ENCODE measurements at regions not wholly inside any gene's neighbourhood (a gene's known extent, or its start where the extent isn't known, plus 50 kb on each side); places are given as distances from the start of the nearest gene placed in this dataset.
"Not testable (repeated sequence)": the region's sequence is repeated elsewhere in the genome, so short reads cannot be mapped to it uniquely, and the experiment has no call there.

DNA sequence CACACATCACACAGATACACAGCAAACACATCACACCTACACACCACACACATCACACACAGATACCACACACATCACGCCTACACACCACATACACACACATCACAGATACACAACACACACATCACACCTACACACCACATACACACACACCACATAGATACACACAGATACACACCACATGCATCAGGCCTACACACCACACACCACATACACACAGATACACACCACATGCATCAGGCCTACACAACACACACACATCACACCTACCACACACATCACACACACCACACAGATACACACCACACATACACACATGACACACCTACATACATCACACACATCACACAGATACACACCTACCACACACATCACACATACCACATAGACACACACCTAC is 158.8 kb downstream of the NDUFA10 start:
- H3K36me3 ChIP-seq (ENCODE audit: control insufficient read depth in 2 of 2, extremely low read depth in 1 of 2, insufficient read depth in 2 of 2, low read length in 2 of 2) = no peaks in the 10 kb centered on the region
- peaks cover 2% of the 10 kb centered on the region for H3K9me3 ChIP-seq (replicated peaks; ENCODE audit: control insufficient read depth, insufficient read depth, low read length)
- DNase-seq (ENCODE audit: low read depth, low spot score) (no peak), FAIRE-seq (no peak)
- intact Hi-C loops (cut with micrococcal nuclease) = no loop called here
- H3K9ac ChIP-seq (replicated peaks; ENCODE audit: extremely low read depth, insufficient read depth, low read length) = no peak overlapping the region
- dilution Hi-C loops (cut with MboI; ENCODE audit: extremely low pct_ligation_motif_present, low sequenced_read_pairs) = no loop called here
- no peaks in the 10 kb centered on the region for H4K20me1 ChIP-seq (replicated peaks; ENCODE audit: control insufficient read depth, extremely low read depth, insufficient read depth, low read length)
- no peaks in the 10 kb centered on the region for H3K79me2 ChIP-seq (ENCODE audit: control insufficient read depth, insufficient read depth, low read length)
- POLR2A ChIA-PET = no interaction called here
- no TSS peak for BruUV-seq (replicated peaks)
- CTCF ChIA-PET = no interaction called here
- H3K4me3 ChIP-seq (replicated peaks in 1 of 3; ENCODE audit: insufficient read depth in 1 of 3, low read depth in 1 of 3, low read length in 3 of 3) = no peak overlapping the region
- H3K4me2 ChIP-seq (ENCODE audit: insufficient read depth, low read length) = no peak overlapping the region
- no peak for TF ChIP-seq MYC (IDR thresholded peaks at IDR 0.05; ENCODE audit: low read depth, low read length)
- TF ChIP-seq, protein P1, sequence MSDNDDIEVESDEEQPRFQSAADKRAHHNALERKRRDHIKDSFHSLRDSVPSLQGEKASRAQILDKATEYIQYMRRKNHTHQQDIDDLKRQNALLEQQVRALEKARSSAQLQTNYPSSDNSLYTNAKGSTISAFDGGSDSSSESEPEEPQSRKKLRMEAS (IDR thresholded peaks at IDR 0.05; ENCODE audit: insufficient read depth, insufficient read length) = no peak
- no peak for TF ChIP-seq POLR2AphosphoS5 (IDR thresholded peaks at IDR 0.05; ENCODE audit: insufficient read depth, low read depth, low read length)
- no peak for TF ChIP-seq JUN (IDR thresholded peaks at IDR 0.05; ENCODE audit: borderline replicate concordance, insufficient read depth, insufficient read length, low read depth)
- TF ChIP-seq FOS (IDR thresholded peaks at IDR 0.05; ENCODE audit: borderline replicate concordance, insufficient read depth, low read length) = no peak
- TF ChIP-seq, protein P2, sequence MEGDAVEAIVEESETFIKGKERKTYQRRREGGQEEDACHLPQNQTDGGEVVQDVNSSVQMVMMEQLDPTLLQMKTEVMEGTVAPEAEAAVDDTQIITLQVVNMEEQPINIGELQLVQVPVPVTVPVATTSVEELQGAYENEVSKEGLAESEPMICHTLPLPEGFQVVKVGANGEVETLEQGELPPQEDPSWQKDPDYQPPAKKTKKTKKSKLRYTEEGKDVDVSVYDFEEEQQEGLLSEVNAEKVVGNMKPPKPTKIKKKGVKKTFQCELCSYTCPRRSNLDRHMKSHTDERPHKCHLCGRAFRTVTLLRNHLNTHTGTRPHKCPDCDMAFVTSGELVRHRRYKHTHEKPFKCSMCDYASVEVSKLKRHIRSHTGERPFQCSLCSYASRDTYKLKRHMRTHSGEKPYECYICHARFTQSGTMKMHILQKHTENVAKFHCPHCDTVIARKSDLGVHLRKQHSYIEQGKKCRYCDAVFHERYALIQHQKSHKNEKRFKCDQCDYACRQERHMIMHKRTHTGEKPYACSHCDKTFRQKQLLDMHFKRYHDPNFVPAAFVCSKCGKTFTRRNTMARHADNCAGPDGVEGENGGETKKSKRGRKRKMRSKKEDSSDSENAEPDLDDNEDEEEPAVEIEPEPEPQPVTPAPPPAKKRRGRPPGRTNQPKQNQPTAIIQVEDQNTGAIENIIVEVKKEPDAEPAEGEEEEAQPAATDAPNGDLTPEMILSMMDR (IDR thresholded peaks at IDR 0.05; ENCODE audit: extremely low read depth in 1 of 2, insufficient read depth in 1 of 2, low read depth in 1 of 2, low read length in 2 of 2) = no peak
- TF ChIP-seq POLR2A (IDR thresholded peaks at IDR 0.05; ENCODE audit: low read depth, low read length) = no peak
- TF ChIP-seq GATA2 (IDR thresholded peaks at IDR 0.05; ENCODE audit: insufficient read depth, insufficient read length, low read depth, low read length) = no peak
- no peak for TF ChIP-seq EZH2 (IDR thresholded peaks at IDR 0.05; ENCODE audit: borderline replicate concordance, low read depth, low read length, severe bottlenecking)
- H3K9me1 ChIP-seq (replicated peaks; ENCODE audit: control insufficient read depth, extremely low read depth, insufficient read depth, low read length) = no peaks in the 10 kb centered on the region
- H2AFZ ChIP-seq (ENCODE audit: low read depth, low read length) = no peak overlapping the region
- no peaks in the 10 kb centered on the region for H3K4me1 ChIP-seq (ENCODE audit: control insufficient read depth, extremely low read depth, insufficient read depth, low read length)
- H3K27ac ChIP-seq (ENCODE audit: insufficient read depth, low read depth, low read length) = no peak overlapping the region
- no peaks in the 10 kb centered on the region for H3K27me3 ChIP-seq (ENCODE audit: control insufficient read depth in 2 of 2, insufficient read depth in 2 of 2, low read length in 2 of 2)

DNA sequence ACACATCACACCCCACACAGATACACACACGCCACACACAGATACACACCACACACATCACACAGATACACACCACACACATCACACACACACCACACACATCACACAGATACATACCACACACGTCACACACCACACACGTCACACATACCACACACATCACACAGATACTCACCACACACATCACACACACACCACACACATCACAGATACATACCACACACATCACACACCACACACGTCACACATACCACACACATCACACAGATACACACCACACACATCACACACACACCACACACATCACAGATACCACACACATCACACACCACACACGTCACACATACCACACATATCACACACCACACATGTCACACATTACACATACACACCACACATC is 159.3 kb downstream of the NDUFA10 start:
- H3K9ac ChIP-seq (replicated peaks; ENCODE audit: extremely low read depth, insufficient read depth, low read length); H3K9me3 ChIP-seq (replicated peaks; ENCODE audit: control insufficient read depth, insufficient read depth, low read length); H4K20me1 ChIP-seq (replicated peaks; ENCODE audit: control insufficient read depth, extremely low read depth, insufficient read depth, low read length); H3K27ac ChIP-seq (ENCODE audit: insufficient read depth, low read depth, low read length); H2AFZ ChIP-seq (ENCODE audit: low read depth, low read length); DNase-seq (ENCODE audit: low read depth, low spot score); H3K9me1 ChIP-seq (replicated peaks; ENCODE audit: control insufficient read depth, extremely low read depth, insufficient read depth, low read length); H3K4me3 ChIP-seq (replicated peaks in 1 of 3; ENCODE audit: insufficient read depth in 1 of 3, low read depth in 1 of 3, low read length in 3 of 3); H3K27me3 ChIP-seq (ENCODE audit: control insufficient read depth in 2 of 2, insufficient read depth in 2 of 2, low read length in 2 of 2); H3K4me2 ChIP-seq (ENCODE audit: insufficient read depth, low read length); BruUV-seq (replicated peaks); H3K36me3 ChIP-seq (ENCODE audit: control insufficient read depth in 2 of 2, extremely low read depth in 1 of 2, insufficient read depth in 2 of 2, low read length in 2 of 2); H3K4me1 ChIP-seq (ENCODE audit: control insufficient read depth, extremely low read depth, insufficient read depth, low read length); H3K79me2 ChIP-seq (ENCODE audit: control insufficient read depth, insufficient read depth, low read length); FAIRE-seq; POLR2A ChIA-PET; intact Hi-C loops (cut with micrococcal nuclease); dilution Hi-C loops (cut with MboI; ENCODE audit: extremely low pct_ligation_motif_present, low sequenced_read_pairs); CTCF ChIA-PET: not testable (repeated sequence)
